Bronchial epithelial cell (primary cell): ENCODE measurements at regions not wholly inside any gene's neighbourhood (a gene's known extent, or its start where the extent isn't known, plus 50 kb on each side); places are given as distances from the start of the nearest gene placed in this dataset.

Source experiments
- DNase-seq: peaks from one replicate; pipeline ENCODE4 v3.0.0-alpha.2; 2010; ENCODE audit warnings: low read depth
- FAIRE-seq: peaks from 2 replicates; lab custom pipeline; 2011; peaks lifted over from hg19 to GRCh38; lab: Jason Lieb, UNC
- H3K27me3 ChIP-seq: 2 replicates; pipeline ENCODE4 v1.5.1; 2011; ENCODE audit warnings: low read length; ENCODE audit not compliant: control insufficient read depth, insufficient read depth
- H3K36me3 ChIP-seq: 2 replicates; pipeline ENCODE4 v1.5.1; 2011; ENCODE audit warnings: low read length; ENCODE audit not compliant: control insufficient read depth, insufficient read depth
- H3K4me3 ChIP-seq: 2 replicates; pipeline ENCODE4 v1.5.1; 2011; ENCODE audit warnings: mild to moderate bottlenecking, low read depth, low read length, control low read depth
- CTCF ChIP-seq: IDR thresholded peaks from 2 replicates; pipeline ENCODE4 v1.5.1; 2011; ENCODE audit warnings: mild to moderate bottlenecking, moderate library complexity, low read length, control low read depth, inconsistent platforms; ENCODE audit not compliant: insufficient read depth, severe bottlenecking

GRCh38 chr3:64408770-64409169, 183.5 kb upstream of the PRICKLE2 start:
- TF ChIP-seq CTCF: no peak
- DNase-seq (peak; percentile 51), FAIRE-seq (no peak)
- H3K27me3 ChIP-seq: no peaks in the 10 kb centered on the region
- no peaks in the 10 kb centered on the region for H3K36me3 ChIP-seq
- no peak overlapping the region for H3K4me3 ChIP-seq

- Histone ChIP-seq H3K27me3 (no peaks in the 10 kb centered on the region), H3K36me3 (no peaks in the 10 kb centered on the region), H3K4me3 (no peak overlapping the region)
- FAIRE-seq (no peak), DNase-seq (no peak)
- TF ChIP-seq CTCF: no peak
Measured at GRCh38 chr3:64406271-64406670, 181.0 kb upstream of the PRICKLE2 start.

- H3K27me3 ChIP-seq: no peaks in the 10 kb centered on the region
- H3K36me3 ChIP-seq: no peaks in the 10 kb centered on the region
- TF ChIP-seq CTCF: no peak
- DNase-seq (no peak), FAIRE-seq (no peak)
- no peak overlapping the region for H3K4me3 ChIP-seq
Measured at GRCh38 chr3:64405211-64405835, 180.1 kb upstream of the PRICKLE2 start.

GRCh38 chr3:64400706-64401105, 175.4 kb upstream of the PRICKLE2 start:
- peak; percentile 52 for FAIRE-seq
- no peaks in the 10 kb centered on the region for H3K36me3 ChIP-seq
- no peak for DNase-seq
- no peak overlapping the region for H3K4me3 ChIP-seq
- TF ChIP-seq CTCF: no peak
- H3K27me3 ChIP-seq: no peaks in the 10 kb centered on the region

- no peak overlapping the region for H3K4me3 ChIP-seq
- peak; percentile 69 for DNase-seq
- TF ChIP-seq CTCF: peak; percentile 76
- H3K36me3 ChIP-seq: no peaks in the 10 kb centered on the region
- no peaks in the 10 kb centered on the region for H3K27me3 ChIP-seq
- no peak for FAIRE-seq
Measured at GRCh38 chr3:64399205-64399800, 174.0 kb upstream of the PRICKLE2 start.
